Activated B cell treated with CpG ODN at 0.5 μM for 24 hours (primary cell): ENCODE measurements at regions not wholly inside any gene's neighbourhood (a gene's known extent, or its start where the extent isn't known, plus 50 kb on each side); places are given as distances from the start of the nearest gene placed in this dataset.
"Not testable (repeated sequence)": the region's sequence is repeated elsewhere in the genome, so short reads cannot be mapped to it uniquely, and the experiment has no call there.

Experiments
- ATAC-seq: fragments of 200-7000 bp; cut with Tn5 transposase; one replicate; pipeline ENCODE4 v1.10.0; 2021; ENCODE audit warnings: low read depth, mild to moderate bottlenecking, moderate library complexity
- CTCF ChIA-PET: fragments of 350-600 bp; sonication (Branson Sonifier 250); formaldehyde crosslinking; loops from one replicate; lab custom pipeline; 2021; ENCODE audit warnings: antibody characterized with exemption; lab: Charles Lee
- POLR2A ChIA-PET: fragments of 350-600 bp; sonication (Branson Sonifier 250); formaldehyde crosslinking; loops from one replicate; lab custom pipeline; 2021; ENCODE audit warnings: antibody characterized with exemption; lab: Charles Lee
- DNase-seq: peaks from one replicate; pipeline ENCODE4 v3.0.0; 2022
- H3K27ac Mint-ChIP-seq: one replicate; pipeline ENCODE4 v1.8.0; 2020; ENCODE audit warnings: mixed read lengths
- H3K27me3 Mint-ChIP-seq: one replicate; pipeline ENCODE4 v1.8.0; 2021; ENCODE audit warnings: mixed read lengths
- H3K36me3 Mint-ChIP-seq: one replicate; pipeline ENCODE4 v1.8.0; 2021; ENCODE audit warnings: low read depth, mixed read lengths
- H3K4me1 Mint-ChIP-seq: one replicate; pipeline ENCODE4 v1.8.0; 2021; ENCODE audit warnings: mixed read lengths
- H3K4me3 Mint-ChIP-seq: one replicate; pipeline ENCODE4 v1.8.0; 2020; ENCODE audit warnings: mild to moderate bottlenecking, mixed read lengths
- H3K9me3 Mint-ChIP-seq: one replicate; pipeline ENCODE4 v1.8.0; 2020; ENCODE audit warnings: mixed read lengths
- CTCF ChIP-seq: fragments of 200-600 bp; IDR thresholded peaks from one replicate; pipeline ENCODE4 v1.8.0; 2022; ENCODE audit warnings: antibody characterized with exemption, mild to moderate bottlenecking
- intact Hi-C: fragments of 100-400 bp; cut with micrococcal nuclease; formaldehyde crosslinking; loops from one replicate; pipeline ENCODE4 v1.15.1; 2024

DNA sequence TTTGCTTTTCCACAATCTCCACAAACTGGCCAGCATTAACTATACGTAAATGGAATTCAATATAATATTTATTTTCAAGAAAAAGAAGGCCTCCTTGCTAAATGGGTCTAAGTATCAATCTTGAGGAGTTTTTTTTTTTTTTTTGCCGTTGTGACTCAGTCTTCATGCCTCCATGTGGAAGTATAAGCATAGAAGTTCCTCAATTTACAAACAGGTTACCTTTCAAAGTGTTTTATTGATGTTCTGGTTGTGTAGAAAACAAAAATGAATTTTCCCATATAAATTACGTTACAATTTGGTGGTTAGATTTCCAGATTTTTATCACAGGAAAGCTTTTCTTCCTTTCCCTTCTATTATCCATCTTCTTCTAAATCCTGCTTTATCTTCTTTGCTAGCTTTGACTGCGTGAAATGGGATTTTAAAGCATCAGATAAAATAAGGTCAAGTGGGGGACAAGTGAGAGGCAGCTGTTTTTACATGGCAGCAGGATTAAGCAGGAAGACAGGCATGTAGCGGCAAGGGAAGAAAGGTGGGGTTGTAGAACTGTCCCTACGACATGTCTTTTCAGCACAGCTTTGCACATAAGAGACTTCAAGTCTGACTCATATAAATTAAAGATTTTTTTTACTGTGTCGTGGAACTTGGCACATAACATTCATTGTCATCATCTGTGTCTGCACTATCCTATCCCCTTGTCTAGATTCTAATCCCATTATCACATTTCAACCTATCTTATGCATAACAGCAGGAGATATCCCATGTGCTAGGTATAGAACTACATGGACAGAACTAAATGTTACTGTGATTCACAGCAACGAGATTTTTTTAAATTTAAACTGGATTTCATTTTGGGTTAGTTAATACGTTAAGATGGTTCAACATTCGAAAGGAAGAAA lies 135.3 kb upstream of the FAM3C start:
- peaks cover 15% of the 10 kb centered on the region for H3K4me1 Mint-ChIP-seq
- H3K27ac Mint-ChIP-seq: no peak overlapping the region
- intact Hi-C loops: no loop called here
- POLR2A ChIA-PET: no interaction called here
- no peaks in the 10 kb centered on the region for H3K36me3 Mint-ChIP-seq
- DNase-seq (no peak), ATAC-seq (no peak)
- H3K27me3 Mint-ChIP-seq: peaks cover 4% of the 10 kb centered on the region
- TF ChIP-seq CTCF: no peak
- CTCF ChIA-PET: interaction anchor here (0.6 to 1.2 kb wide), 2 partner anchors 135 to 423 kb away, joined by 3 to 5 read pairs; no protein-coding TSS in a partner anchor
- no peak overlapping the region for H3K4me3 Mint-ChIP-seq
- no peaks in the 10 kb centered on the region for H3K9me3 Mint-ChIP-seq

DNA sequence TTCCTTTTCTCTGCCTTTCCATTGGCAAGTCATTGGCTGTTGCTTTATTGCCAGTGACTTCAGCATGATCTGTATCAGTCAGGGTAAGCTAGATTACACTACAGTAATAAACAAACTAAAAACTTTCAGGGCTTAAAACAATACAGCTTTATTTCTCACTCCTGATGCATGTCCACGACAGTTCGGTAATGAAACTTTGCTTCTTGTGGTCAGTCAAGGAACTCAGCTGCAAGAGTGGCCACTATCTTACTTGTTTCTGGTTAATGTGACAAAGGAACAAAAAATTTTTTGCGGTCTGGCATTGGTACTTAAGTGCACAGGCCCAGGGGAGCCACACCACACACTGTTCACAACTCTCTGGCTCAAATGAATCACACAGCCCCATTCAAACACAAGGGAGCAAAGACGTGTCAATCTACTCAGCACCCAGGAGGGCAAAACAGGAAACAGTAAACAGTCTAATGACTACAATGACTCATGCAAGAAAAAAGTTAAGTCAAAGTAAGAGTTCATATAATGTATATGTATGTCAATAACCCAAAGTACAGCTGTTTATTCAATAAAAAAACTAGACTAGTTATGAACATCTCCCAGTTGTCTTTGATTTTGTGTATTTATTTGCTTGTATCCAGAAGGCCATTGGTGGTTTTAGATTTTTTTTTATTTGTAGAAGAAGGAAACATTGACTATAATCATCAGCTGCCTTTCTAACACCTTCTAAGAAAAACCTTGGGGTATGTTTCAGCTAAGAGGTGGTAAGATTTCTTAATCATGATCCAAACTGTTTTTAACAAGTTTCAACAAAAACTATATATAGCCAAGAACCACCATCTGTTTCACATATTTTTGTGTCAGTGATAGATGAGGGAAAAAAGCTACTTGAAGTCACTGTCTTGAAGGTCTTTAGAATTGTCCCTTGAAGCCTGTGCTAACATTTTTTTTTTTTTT lies 134.4 kb upstream of the FAM3C start:
- H3K36me3 Mint-ChIP-seq: no peaks in the 10 kb centered on the region
- ATAC-seq (peak; percentile 98), DNase-seq (no peak)
- H3K27me3 Mint-ChIP-seq: peaks cover 7% of the 10 kb centered on the region
- H3K4me3 Mint-ChIP-seq: no peak overlapping the region
- peaks cover 15% of the 10 kb centered on the region for H3K4me1 Mint-ChIP-seq
- no peak for TF ChIP-seq CTCF
- peak overlapping the region; percentile 7 for H3K27ac Mint-ChIP-seq
- ChIA-PET POLR2A (interaction anchor here (0.5 to 2.0 kb wide), 3 partner anchors 10 to 580 kb away, joined by 4 to 5 read pairs (median 4); partner anchors contain the start of gene ING3), CTCF (interaction anchor here (0.6 to 1.2 kb wide), 2 partner anchors 134 to 422 kb away, joined by 3 to 5 read pairs; no protein-coding TSS in a partner anchor)
- no peaks in the 10 kb centered on the region for H3K9me3 Mint-ChIP-seq
- intact Hi-C loops: no loop called here

GRCh38 chr7:121529003-121529402 lies 132.9 kb upstream of the FAM3C start:
- peaks cover 9% of the 10 kb centered on the region for H3K27me3 Mint-ChIP-seq
- no peaks in the 10 kb centered on the region for H3K36me3 Mint-ChIP-seq
- ChIA-PET CTCF (no interaction called here), POLR2A (interaction anchor here (2.0 kb wide), 1 partner anchor 9 kb away, joined by 4 read pairs; no protein-coding TSS in a partner anchor)
- no peak for DNase-seq
- peaks cover 15% of the 10 kb centered on the region for H3K4me1 Mint-ChIP-seq
- intact Hi-C loops: no loop called here
- no peak overlapping the region for H3K4me3 Mint-ChIP-seq
- ATAC-seq: no peak
- TF ChIP-seq CTCF: no peak
- H3K27ac Mint-ChIP-seq: no peak overlapping the region
- no peaks in the 10 kb centered on the region for H3K9me3 Mint-ChIP-seq

- ATAC-seq, H3K27me3 Mint-ChIP-seq, H3K27ac Mint-ChIP-seq, intact Hi-C loops, CTCF ChIA-PET, POLR2A ChIA-PET, H3K36me3 Mint-ChIP-seq, DNase-seq, H3K9me3 Mint-ChIP-seq, H3K4me3 Mint-ChIP-seq: not testable (repeated sequence)
- H3K4me1 Mint-ChIP-seq: peaks cover 15% of the 10 kb centered on the region
Measured at GRCh38 chr7:121526210-121526609, 130.1 kb upstream of the FAM3C start.

- no peak for TF ChIP-seq CTCF
- no peaks in the 10 kb centered on the region for H3K9me3 Mint-ChIP-seq
- H3K27ac Mint-ChIP-seq: no peak overlapping the region
- ChIA-PET CTCF (no interaction called here), POLR2A (no interaction called here)
- H3K27me3 Mint-ChIP-seq: peaks cover 9% of the 10 kb centered on the region
- H3K4me1 Mint-ChIP-seq: peaks cover 10% of the 10 kb centered on the region
- intact Hi-C loops: no loop called here
- H3K4me3 Mint-ChIP-seq: no peak overlapping the region
- DNase-seq: no peak
- H3K36me3 Mint-ChIP-seq: no peaks in the 10 kb centered on the region
- ATAC-seq: no peak
Measured at GRCh38 chr7:121525155-121525819, 129.2 kb upstream of the FAM3C start.
